ENCODE measurements at regions not wholly inside any gene's neighbourhood (a gene's known extent, or its start where the extent isn't known, plus 50 kb on each side); places are given as distances from the start of the nearest gene placed in this dataset.

DNA sequence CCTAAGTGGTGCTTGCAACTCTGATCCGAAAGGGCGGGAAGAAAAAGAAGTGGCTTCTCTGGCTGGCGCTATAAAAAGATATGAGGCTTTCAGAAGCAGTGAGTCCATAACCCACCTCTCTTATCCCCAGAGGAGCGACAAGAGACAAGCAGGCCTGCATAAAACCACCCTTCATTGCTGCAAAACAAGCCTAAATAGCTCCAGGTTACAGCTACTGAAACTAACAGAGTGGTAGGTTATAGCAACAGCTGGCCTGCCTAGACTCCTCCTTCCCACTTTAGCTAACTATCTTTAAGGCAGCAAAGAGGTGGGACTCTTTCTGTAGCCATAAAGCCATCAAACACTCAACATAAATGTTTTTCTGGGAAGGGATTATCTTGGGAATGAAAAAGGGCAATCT is 245.0 kb upstream of the GPR101 start:
- TF ChIP-seq, protein P1, sequence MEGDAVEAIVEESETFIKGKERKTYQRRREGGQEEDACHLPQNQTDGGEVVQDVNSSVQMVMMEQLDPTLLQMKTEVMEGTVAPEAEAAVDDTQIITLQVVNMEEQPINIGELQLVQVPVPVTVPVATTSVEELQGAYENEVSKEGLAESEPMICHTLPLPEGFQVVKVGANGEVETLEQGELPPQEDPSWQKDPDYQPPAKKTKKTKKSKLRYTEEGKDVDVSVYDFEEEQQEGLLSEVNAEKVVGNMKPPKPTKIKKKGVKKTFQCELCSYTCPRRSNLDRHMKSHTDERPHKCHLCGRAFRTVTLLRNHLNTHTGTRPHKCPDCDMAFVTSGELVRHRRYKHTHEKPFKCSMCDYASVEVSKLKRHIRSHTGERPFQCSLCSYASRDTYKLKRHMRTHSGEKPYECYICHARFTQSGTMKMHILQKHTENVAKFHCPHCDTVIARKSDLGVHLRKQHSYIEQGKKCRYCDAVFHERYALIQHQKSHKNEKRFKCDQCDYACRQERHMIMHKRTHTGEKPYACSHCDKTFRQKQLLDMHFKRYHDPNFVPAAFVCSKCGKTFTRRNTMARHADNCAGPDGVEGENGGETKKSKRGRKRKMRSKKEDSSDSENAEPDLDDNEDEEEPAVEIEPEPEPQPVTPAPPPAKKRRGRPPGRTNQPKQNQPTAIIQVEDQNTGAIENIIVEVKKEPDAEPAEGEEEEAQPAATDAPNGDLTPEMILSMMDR (IDR thresholded peaks at IDR 0.05), result no peak
- no peak overlapping the region for H3K27ac ChIP-seq

DNA sequence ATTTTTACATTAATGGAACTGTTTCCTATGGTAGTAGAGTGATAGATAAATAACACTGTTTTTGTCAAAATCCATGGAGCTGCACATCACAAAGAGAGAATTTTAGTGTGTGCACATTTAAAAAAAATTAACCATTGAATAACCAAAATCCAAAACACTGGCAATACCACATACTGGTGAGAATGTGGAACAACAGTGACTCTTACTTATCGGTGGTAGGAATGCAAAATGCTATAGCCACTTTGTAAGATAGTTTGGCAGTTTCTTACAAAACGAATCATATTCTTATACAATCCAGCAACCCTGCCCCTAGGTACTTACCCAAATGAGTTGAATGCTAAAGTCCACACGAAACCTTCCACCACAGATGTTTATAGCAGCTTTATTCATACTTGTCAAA is 229.6 kb upstream of the GPR101 start:
- no peak for TF ChIP-seq ZFX (IDR thresholded peaks at IDR 0.05; ENCODE audit: borderline replicate concordance)
- TF ChIP-seq, protein P1 (IDR thresholded peaks at IDR 0.05), result no peak
- no peak overlapping the region for H3K27ac ChIP-seq

DNA sequence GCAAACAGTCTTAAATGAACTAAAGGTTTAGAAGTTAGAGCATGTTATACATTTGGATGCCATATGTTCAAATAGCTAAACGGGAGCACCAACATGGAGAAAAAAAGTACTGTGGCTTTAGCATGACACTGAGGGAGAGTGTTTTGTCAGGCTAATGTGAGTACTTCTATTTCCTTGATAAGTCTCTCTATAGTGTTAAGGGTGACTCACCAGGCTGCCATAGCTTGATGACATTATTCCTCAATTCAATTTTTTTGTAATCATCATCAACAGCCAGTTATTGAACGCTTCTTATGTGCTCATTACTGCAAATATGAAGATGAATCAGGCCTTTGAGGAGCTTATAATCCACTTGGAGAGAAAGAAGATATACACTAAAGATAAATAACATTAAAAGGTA is 211.4 kb upstream of the GPR101 start:
- TF ChIP-seq, protein P1 (IDR thresholded peaks at IDR 0.05), result no peak
- no peak for TF ChIP-seq ZFX (IDR thresholded peaks at IDR 0.05; ENCODE audit: borderline replicate concordance)
- no peak overlapping the region for H3K27ac ChIP-seq

DNA sequence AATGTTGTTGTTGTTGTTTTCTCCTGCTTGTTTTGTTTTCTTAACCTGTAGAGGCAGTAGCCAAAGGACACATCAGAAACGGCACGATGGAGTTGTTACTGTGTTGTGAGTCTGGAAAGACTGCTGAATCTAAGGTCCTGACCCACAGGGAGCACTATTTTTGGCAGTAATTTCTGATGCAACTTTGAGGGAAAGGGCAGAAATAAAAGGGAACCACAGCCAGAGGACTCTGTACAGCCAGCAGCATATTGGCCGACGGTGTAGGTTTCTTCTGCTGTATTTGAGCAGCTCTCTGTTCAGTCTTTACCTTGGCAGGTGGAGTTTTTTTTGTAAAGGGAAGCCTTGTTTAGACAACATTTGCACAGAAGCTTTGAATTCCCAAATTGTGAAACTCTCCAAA is 203.0 kb upstream of the GPR101 start:
- TF ChIP-seq, protein P1 (IDR thresholded peaks at IDR 0.05), result no peak
- TF ChIP-seq ZFX (IDR thresholded peaks at IDR 0.05; ENCODE audit: borderline replicate concordance), result no peak
- no peak overlapping the region for H3K27ac ChIP-seq

DNA sequence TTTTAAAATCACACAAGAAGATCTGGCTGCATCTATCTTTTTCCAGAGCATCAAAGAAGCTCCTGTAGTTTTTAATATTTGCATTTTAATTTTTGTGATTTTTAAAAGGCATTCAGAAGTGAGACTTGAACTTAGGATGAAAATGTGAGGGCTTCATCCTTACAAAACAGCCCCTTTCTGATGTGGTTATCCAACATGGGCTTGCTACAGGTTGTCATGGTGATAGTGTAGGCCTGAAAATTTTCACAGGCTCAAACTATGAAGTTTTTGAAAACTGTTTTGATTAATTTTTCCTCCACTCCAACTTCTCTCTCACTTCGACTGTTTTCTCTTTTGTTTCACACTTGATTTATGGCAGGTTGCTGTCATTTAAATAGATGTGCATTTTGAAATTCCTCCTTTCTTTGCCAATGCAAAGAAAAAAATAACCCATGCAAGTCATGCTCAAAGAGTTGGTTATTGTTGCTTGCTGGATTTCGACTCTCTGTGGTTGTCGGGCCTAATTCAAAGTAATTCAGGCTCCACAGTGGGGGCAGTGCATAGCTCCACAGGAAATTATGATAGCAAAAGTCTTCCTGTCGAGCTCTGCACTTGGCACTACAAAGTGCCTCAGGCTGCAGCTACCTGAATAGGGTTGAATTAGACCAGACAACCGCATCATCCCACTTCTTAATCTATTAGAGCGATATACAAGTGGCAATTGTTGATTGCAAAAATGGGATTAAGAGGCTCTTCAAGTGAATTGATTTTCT is 201.0 kb upstream of the GPR101 start:
- TF ChIP-seq, protein P1 (IDR thresholded peaks at IDR 0.05), result no peak
- no peak for TF ChIP-seq ZFX (IDR thresholded peaks at IDR 0.05; ENCODE audit: borderline replicate concordance)
- H3K27ac ChIP-seq, result no peak overlapping the region

DNA sequence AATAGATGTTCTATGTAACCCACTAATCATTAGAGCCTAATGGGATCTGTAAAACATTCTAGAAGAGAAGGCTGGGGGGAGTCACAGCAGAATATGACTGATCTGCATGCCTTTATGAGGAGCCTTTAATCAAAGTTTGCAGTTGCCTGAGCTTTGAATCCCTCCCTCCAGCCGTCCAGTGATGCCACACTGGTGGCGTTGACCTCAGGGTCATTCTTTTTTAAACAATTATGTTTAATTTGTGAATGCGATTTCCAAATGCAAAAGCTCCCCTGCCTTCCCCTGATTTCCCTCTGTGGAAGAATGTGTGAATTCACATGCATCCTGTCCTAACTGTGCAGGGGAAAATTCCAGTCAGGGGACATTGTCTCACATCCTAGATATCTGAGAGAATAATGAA is 199.7 kb upstream of the GPR101 start:
- H3K27ac ChIP-seq, result no peak overlapping the region
- TF ChIP-seq, protein P1 (IDR thresholded peaks at IDR 0.05), result no peak
- no peak for TF ChIP-seq ZFX (IDR thresholded peaks at IDR 0.05; ENCODE audit: borderline replicate concordance)

DNA sequence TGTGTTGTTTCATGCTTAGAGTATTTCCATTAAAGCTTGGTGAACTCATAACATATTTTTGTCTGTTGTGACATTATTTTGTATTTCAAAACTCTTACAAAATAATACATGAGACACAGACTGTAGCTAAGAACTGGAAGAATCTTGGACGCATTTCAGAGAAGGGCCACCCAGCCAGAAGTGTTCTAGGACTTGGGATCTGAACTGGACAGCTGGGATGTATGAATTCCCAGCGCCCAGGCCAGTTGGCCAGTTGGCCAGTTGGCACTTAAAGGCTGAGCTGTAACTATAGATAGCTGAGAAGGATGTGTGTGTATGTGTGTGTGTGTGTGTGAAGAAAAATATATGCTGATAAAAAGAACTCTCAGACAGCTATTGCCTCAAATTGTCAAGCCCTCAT is 193.4 kb upstream of the GPR101 start:
- H3K27ac ChIP-seq, result no peak overlapping the region

More for the DNA sequence above, 193.4 kb upstream of the GPR101 start:
- TF ChIP-seq, protein P1 (IDR thresholded peaks at IDR 0.05), result no peak
- no peak for TF ChIP-seq ZFX (IDR thresholded peaks at IDR 0.05; ENCODE audit: borderline replicate concordance)
